NOMO-1 (cell line): ENCODE measurements at regions not wholly inside any gene's neighbourhood (a gene's known extent, or its start where the extent isn't known, plus 50 kb on each side); places are given as distances from the start of the nearest gene placed in this dataset.

ENCODE experiments used
- DNase-seq, 2 experiments: peaks; one replicate each; lab custom pipeline; 2025; ENCODE audit not compliant: unreplicated experiment in 2 of 2; lab: John Stamatoyannopoulos, UW

DNA sequence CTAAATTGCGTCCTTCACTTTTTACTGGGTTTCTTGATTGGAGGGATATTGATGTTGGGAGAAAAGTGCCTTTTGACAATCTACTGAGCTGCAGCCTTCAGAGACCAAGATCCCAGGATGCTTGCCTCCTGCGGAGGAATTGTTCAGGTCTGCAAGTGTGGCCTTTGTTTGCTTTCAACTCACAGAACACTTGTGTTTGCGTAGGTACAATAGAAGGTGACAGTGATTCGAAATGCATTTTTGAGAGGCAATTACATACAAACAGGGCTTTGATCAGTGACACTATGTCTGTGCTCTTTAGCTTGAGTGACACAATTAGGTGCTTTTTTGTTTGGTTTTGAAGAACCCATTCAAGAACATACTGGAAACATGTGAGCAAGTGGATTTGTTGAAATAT is 600.6 kb downstream of the QKI start:
- no peak for DNase-seq

GRCh38 chr6:164014346-164015087 is 600.0 kb downstream of the QKI start:
- DNase-seq: no peak

DNA sequence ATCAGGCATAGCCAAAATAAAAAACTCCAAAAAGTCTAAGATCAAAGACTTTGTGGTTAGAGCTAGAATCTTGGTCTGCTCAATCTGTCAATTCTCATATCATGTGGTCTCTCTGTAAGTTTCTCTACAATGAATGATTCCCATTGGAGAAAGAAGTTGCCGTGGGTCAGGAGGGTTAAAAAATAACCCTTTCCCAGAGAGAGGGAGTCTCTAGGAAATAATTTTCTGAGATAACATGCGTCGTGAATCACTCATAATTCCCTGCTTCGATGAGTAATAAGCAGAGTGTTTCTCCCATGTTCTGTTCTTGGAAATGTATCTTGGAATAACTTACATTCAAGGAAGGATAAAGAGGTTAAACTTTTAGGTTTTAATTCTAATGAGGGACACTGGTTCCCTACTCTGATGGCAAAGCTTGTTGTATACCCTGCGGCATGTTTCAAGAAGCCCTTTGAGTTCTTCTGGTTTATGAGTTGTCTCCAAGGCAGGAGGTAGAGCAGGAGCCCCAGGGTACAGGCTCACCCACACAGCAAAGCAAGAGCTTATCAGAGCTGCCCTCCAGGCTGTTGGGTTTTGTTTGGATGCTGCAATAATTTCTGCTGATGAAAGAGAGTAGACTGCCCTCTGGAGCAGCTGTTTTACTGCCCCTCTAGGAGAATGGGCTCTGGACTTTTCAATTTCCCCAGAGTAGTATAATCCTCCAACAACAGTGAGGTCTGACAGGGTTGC is 599.1 kb downstream of the QKI start:
- DNase-seq: no peak

GRCh38 chr6:164011321-164011720 is 596.8 kb downstream of the QKI start:
- no peak for DNase-seq

GRCh38 chr6:164010441-164011103 is 596.1 kb downstream of the QKI start:
- no peak for DNase-seq

- no peak for DNase-seq
Observed at GRCh38 chr6:164008902-164009301, 594.4 kb downstream of the QKI start.

DNA sequence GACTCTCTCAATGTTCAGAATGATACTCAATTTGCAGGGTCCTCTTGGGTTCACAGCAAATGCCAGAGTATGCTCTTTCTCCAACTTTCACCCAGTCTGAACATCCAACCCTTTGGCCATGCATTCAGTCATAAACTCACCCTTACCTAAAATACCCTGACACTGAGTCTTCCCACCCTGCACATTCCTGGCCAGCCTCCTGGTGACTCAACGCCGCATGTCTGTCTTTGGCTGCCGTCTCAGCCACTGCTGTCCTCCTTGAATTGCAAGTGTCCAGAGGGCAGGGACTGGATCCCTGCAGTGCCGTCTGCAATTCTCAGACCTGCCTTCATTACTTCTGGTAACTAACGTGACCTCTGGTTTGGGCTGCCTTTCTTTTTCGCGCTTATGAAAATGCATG is 593.4 kb downstream of the QKI start:
- no peak for DNase-seq

- DNase-seq: no peak
Observed at GRCh38 chr6:164006459-164006858, 591.9 kb downstream of the QKI start.

GRCh38 chr6:164005004-164005711 is 590.6 kb downstream of the QKI start:
- DNase-seq: no peak

- DNase-seq: no peak
Observed at GRCh38 chr6:164000276-164000675, 585.8 kb downstream of the QKI start.

GRCh38 chr6:163999475-164000125 is 585.1 kb downstream of the QKI start:
- no peak for DNase-seq

GRCh38 chr6:163998496-163998895 is 584.0 kb downstream of the QKI start:
- no peak for DNase-seq

DNA sequence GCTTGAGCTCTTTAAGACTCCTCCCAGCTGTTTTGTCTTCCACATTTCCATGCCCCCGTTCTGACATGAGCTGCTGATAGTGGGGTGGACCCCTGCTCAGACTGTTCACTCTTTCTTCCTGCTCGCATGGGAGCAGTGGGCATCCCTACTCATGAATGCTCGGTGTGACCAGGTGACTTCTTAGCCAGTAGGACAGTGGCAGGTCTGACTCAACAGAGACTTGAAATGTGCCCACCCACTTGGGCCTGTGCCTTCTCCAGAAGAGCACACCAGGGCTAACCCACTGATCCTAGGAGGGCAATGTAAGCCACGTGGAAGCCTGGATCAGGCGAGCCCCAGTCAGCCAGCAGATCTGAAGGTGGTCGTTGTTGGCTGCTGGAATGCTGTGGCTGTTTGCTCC is 582.0 kb downstream of the QKI start:
- no peak for DNase-seq

DNA sequence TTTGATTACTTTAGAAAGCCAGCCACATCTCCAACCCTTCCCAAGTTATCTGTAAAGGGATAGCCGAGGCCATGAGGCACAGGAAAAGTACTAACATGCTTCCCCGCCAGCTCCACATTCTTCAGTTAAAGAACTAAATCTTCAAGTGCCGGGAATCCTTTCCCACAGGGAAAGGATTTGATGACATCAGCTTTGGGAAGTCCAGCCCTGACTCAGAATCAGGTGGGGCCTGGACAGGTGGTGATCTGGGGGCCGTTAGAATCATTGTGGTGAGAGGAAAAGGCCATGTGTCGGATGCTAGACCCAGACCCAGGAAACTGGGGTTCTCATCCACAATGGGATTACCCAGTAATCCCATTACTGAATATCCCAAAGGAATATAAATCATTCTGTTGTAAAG is 580.0 kb downstream of the QKI start:
- no peak for DNase-seq

- DNase-seq: no peak
Observed at GRCh38 chr6:163992701-163993100, 578.2 kb downstream of the QKI start.

- no peak for DNase-seq
Observed at GRCh38 chr6:163992056-163992455, 577.5 kb downstream of the QKI start.

DNA sequence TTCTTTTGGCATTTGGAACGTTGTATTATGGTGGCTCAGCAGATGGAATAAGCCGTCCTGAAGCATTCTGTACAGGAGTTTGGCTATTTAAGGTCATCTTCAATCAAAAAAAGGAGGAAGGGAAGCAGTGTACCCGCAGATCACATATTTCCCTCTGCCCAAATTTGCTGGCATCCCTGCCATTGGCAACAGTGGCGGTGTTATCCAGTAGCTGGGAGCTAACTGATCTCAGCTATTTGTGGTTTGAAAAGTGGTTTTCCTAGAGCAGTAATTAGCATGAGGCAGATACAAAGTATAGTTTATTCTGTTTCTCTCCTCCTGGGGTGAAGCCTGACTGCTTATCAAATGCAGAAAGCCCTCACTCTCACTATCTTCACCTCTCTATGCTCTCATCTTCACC is 576.8 kb downstream of the QKI start:
- no peak for DNase-seq

- no peak for DNase-seq
Observed at GRCh38 chr6:163986313-163986712, 571.8 kb downstream of the QKI start.

GRCh38 chr6:163985710-163986109 is 571.2 kb downstream of the QKI start:
- DNase-seq: no peak

DNA sequence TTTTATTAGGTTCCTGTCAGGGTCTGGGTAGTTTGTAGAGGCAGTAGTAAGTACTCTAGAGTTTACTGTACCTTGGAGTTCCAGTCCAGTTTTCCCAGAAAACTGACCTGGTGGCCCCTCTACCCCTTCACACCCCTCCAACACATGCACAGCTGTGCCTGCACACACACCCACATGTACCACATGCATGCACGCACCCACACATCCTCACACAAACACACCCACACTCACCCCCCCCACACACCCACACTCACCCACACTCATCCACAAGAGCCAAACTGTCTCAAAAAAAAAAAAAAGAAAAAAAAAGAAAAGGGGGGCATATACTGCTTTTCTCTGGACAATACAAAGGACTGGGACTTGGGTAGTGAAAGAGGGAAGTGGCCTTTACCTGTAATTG is 570.5 kb downstream of the QKI start:
- DNase-seq: no peak
